Stomach (tissue), 8 donors: ENCODE measurements at regions not wholly inside any gene's neighbourhood (a gene's known extent, or its start where the extent isn't known, plus 50 kb on each side); places are given as distances from the start of the nearest gene placed in this dataset.

ENCODE experiments used
- DNase-seq, 2 donors: peaks; one replicate each; pipeline versions ENCODE4 v3.0.0 to v3.0.0-alpha.2; 2013 to 2019
- H3K27ac ChIP-seq, 5 donors: fragments of 200-600 bp in 4 of 5; sonication (generic) in 4 of 5; one replicate each; pipeline ENCODE4 v1.5.1; 2013 to 2019; ENCODE audit warnings: mild to moderate bottlenecking in 1 of 5, moderate library complexity in 1 of 5
- H3K27me3 ChIP-seq, 3 donors: fragments of 200-600 bp; sonication (generic); one replicate each; pipeline ENCODE4 v1.5.1; 2017 to 2019; ENCODE audit warnings: mixed run types in 1 of 3
- H3K36me3 ChIP-seq, 4 donors: fragments of 200-600 bp; sonication (generic); 1 replicate in 3 of 4; 2 replicates in 1 of 4; pipeline ENCODE4 v1.5.1; 2016 to 2019
- H3K4me1 ChIP-seq, 4 donors: fragments of 200-600 bp; sonication (generic); one replicate each; pipeline ENCODE4 v1.5.1; 2016 to 2019
- H3K4me3 ChIP-seq, 4 donors: fragments of 200-600 bp; sonication (generic) in 3 of 4; one replicate each; pipeline ENCODE4 v1.5.1; 2016 to 2019; ENCODE audit warnings: mild to moderate bottlenecking in 1 of 4
- H3K9me3 ChIP-seq, 4 donors: fragments of 200-600 bp; sonication (generic); one replicate each; pipeline ENCODE4 v1.5.1; 2016 to 2019
- CTCF ChIP-seq, 7 experiments: fragments of 450-650 bp in 4 of 7; fragments of 200-600 bp in 3 of 7; sonication (generic) in 3 of 7; IDR thresholded peaks; one replicate each; pipeline ENCODE4 v1.5.1; 2016 to 2019; ENCODE audit warnings: antibody characterized with exemption in 7 of 7, control low read depth in 2 of 7, mild to moderate bottlenecking in 1 of 7
- EP300 ChIP-seq: sonication (generic); formaldehyde crosslinking; IDR thresholded peaks from one replicate; pipeline ENCODE4 v1.6.1; 2017; ENCODE audit warnings: antibody characterized with exemption
- POLR2A ChIP-seq, 4 donors: fragments of 450-650 bp; IDR thresholded peaks; one replicate each; pipeline ENCODE4 v1.6.1; 2016; ENCODE audit warnings: antibody characterized with exemption in 4 of 4, control low read depth in 2 of 4, mild to moderate bottlenecking in 1 of 4, moderate library complexity in 1 of 4
- POLR2AphosphoS5 ChIP-seq, 3 donors: sonication (generic); formaldehyde crosslinking; IDR thresholded peaks; one replicate each; pipeline ENCODE4 v1.6.1; 2016; ENCODE audit warnings: antibody characterized with exemption in 3 of 3
- WGBS, 5 donors: extraction: QIAGEN DNeasy Blood & Tissue Kit in 3 of 5; methylation state at CpG; one replicate each; pipeline versions ENCODE4 v1.1.5 to v1.1.7; 2013 to 2018; 5-methylcytosine and 5-hydroxymethylcytosine counted together
- intact Hi-C: fragments of 100-400 bp; cut with DNase I; formaldehyde crosslinking; loops from one replicate; pipeline ENCODE4 v1.15.1; 2023; ENCODE audit warnings: low total_unique reads
- donor health status: healthy with polysubstance abuse.
- donor health status: Bipolar disorder and iron deficiency.
- donor health status: healthy.

- no peak for TF ChIP-seq POLR2A (IDR thresholded peaks at IDR 0.05)
- TF ChIP-seq POLR2AphosphoS5 (IDR thresholded peaks at IDR 0.05): no peak
- no peak for TF ChIP-seq EP300
- no peak for TF ChIP-seq CTCF (IDR thresholded peaks at IDR 0.05)
- Histone ChIP-seq H3K27me3 (no peaks in the 10 kb centered on the region), H3K9me3 (no peaks in the 10 kb centered on the region), H3K4me3 (no peak overlapping the region), H3K36me3 (no peaks in the 10 kb centered on the region), H3K4me1 (no peaks in the 10 kb centered on the region), H3K27ac (no peak overlapping the region)
- intact Hi-C loops: no loop called here
- WGBS, 5 donors: 61 to 69% (median 66%) methylated on average over 3 of the region's 3 CpGs
- DNase-seq: no peak
These were observed 957.0 kb downstream of the NCAM2 start for GRCh38 chr21:21955204-21955603.

- no peak overlapping the region for H3K27ac ChIP-seq
- TF ChIP-seq CTCF (IDR thresholded peaks at IDR 0.05) (no peak), EP300 (no peak), POLR2AphosphoS5 (IDR thresholded peaks at IDR 0.05) (no peak), POLR2A (IDR thresholded peaks at IDR 0.05) (no peak)
- intact Hi-C loops: no loop called here
- 80 to 98% (median 91%) methylated on average over 1 of the region's 1 CpG for WGBS, 5 donors
- H3K36me3 ChIP-seq: no peaks in the 10 kb centered on the region
- no peaks in the 10 kb centered on the region for H3K27me3 ChIP-seq
- H3K9me3 ChIP-seq: peaks cover 0 to 9% (median under 1%) of the 10 kb centered on the region in 4 donors
- no peak for DNase-seq
- no peak overlapping the region for H3K4me3 ChIP-seq
- H3K4me1 ChIP-seq: no peaks in the 10 kb centered on the region
These were observed 959.3 kb downstream of the NCAM2 start for GRCh38 chr21:21957490-21957889.

- H3K4me3 ChIP-seq: no peak overlapping the region
- WGBS, 5 donors: 38 to 53% (median 44%) methylated on average over 1 of the region's 1 CpG
- intact Hi-C loops: no loop called here
- DNase-seq: no peak
- TF ChIP-seq CTCF (IDR thresholded peaks at IDR 0.05) (no peak), EP300 (no peak), POLR2A (IDR thresholded peaks at IDR 0.05) (no peak), POLR2AphosphoS5 (IDR thresholded peaks at IDR 0.05) (no peak)
- H3K36me3 ChIP-seq: no peaks in the 10 kb centered on the region
- H3K27me3 ChIP-seq: no peaks in the 10 kb centered on the region
- no peaks in the 10 kb centered on the region for H3K4me1 ChIP-seq
- H3K9me3 ChIP-seq: peaks cover 0 to 31% (median 14%) of the 10 kb centered on the region in 4 donors
- H3K27ac ChIP-seq: no peak overlapping the region
These were observed 965.7 kb downstream of the NCAM2 start for GRCh38 chr21:21963911-21964310.

GRCh38 chr21:21968810-21969209 is 970.6 kb downstream of the NCAM2 start:
- Histone ChIP-seq H3K27ac (no peak overlapping the region), H3K36me3 (no peaks in the 10 kb centered on the region), H3K27me3 (no peaks in the 10 kb centered on the region), H3K9me3 (peaks cover 0 to 20% (median 9%) of the 10 kb centered on the region in 4 donors), H3K4me1 (no peaks in the 10 kb centered on the region), H3K4me3 (no peak overlapping the region)
- DNase-seq: no peak
- TF ChIP-seq CTCF (IDR thresholded peaks at IDR 0.05): no peak
- no peak for TF ChIP-seq EP300
- no peak for TF ChIP-seq POLR2A (IDR thresholded peaks at IDR 0.05)
- TF ChIP-seq POLR2AphosphoS5 (IDR thresholded peaks at IDR 0.05): no peak
- WGBS, 5 donors: 57 to 68% (median 59%) methylated on average over 2 of the region's 2 CpGs
- intact Hi-C loops: no loop called here
